ENCODE measurements at regions not wholly inside any gene's neighbourhood (a gene's known extent, or its start where the extent isn't known, plus 50 kb on each side); places are given as distances from the start of the nearest gene placed in this dataset.

GRCh38 chr16:86171329-86171728 is 272.4 kb downstream of the IRF8 start:
- DNase-seq: no peak

GRCh38 chr16:86175816-86176215 is 276.9 kb downstream of the IRF8 start:
- no peak for DNase-seq

GRCh38 chr16:86176462-86176861 is 277.5 kb downstream of the IRF8 start:
- no peak for DNase-seq

GRCh38 chr16:86180244-86180643 is 281.3 kb downstream of the IRF8 start:
- DNase-seq: no peak

- DNase-seq: no peak
Measured at GRCh38 chr16:86180780-86181179, 281.8 kb downstream of the IRF8 start.

GRCh38 chr16:86181526-86181925 is 282.6 kb downstream of the IRF8 start:
- no peak for DNase-seq

- no peak for DNase-seq
Measured at GRCh38 chr16:86184185-86184584, 285.2 kb downstream of the IRF8 start.

- DNase-seq: no peak
Measured at GRCh38 chr16:86185089-86185488, 286.1 kb downstream of the IRF8 start.

GRCh38 chr16:86186313-86186712 is 287.4 kb downstream of the IRF8 start:
- DNase-seq: no peak

- DNase-seq: no peak
Measured at GRCh38 chr16:86189934-86190333, 291.0 kb downstream of the IRF8 start.

GRCh38 chr16:86191663-86192062 is 292.7 kb downstream of the IRF8 start:
- no peak for DNase-seq

- DNase-seq: no peak
Measured at GRCh38 chr16:86193528-86194193, 294.7 kb downstream of the IRF8 start.

- no peak for DNase-seq
Measured at GRCh38 chr16:86195863-86196630, 297.1 kb downstream of the IRF8 start.

- no peak for DNase-seq
Measured at GRCh38 chr16:86196687-86197391, 297.9 kb downstream of the IRF8 start.

GRCh38 chr16:86198206-86199118 is 299.5 kb downstream of the IRF8 start:
- DNase-seq: peak; percentile 8

- DNase-seq: no peak
Measured at GRCh38 chr16:86199182-86199581, 300.2 kb downstream of the IRF8 start.

GRCh38 chr16:86199871-86200695 is 301.1 kb downstream of the IRF8 start:
- no peak for DNase-seq

- no peak for DNase-seq
Measured at GRCh38 chr16:86200722-86201121, 301.8 kb downstream of the IRF8 start.

- DNase-seq: no peak
Measured at GRCh38 chr16:86201746-86202145, 302.8 kb downstream of the IRF8 start.

GRCh38 chr16:86202267-86202666 is 303.3 kb downstream of the IRF8 start:
- DNase-seq: no peak

GRCh38 chr16:86202760-86203426 is 303.9 kb downstream of the IRF8 start:
- no peak for DNase-seq
